Chondrocyte (in vitro differentiated cells): ENCODE measurements at regions not wholly inside any gene's neighbourhood (a gene's known extent, or its start where the extent isn't known, plus 50 kb on each side); places are given as distances from the start of the nearest gene placed in this dataset.

ENCODE experiments used
- DNase-seq: peaks from one replicate; pipeline ENCODE4 v3.0.0; 2021; ENCODE audit warnings: mixed read lengths, low spot score
- H3K27ac Mint-ChIP-seq: one replicate; pipeline ENCODE4 v1.8.0; 2021; ENCODE audit warnings: mild to moderate bottlenecking, moderate library complexity, mixed read lengths; ENCODE audit not compliant: unreplicated experiment
- H3K27me3 Mint-ChIP-seq: 2 replicates; pipeline ENCODE4 v1.8.0; 2021; ENCODE audit warnings: low read depth, mixed read lengths
- H3K36me3 Mint-ChIP-seq: 2 replicates; pipeline ENCODE4 v1.8.0; 2021; ENCODE audit warnings: low read depth, mixed read lengths
- H3K4me1 Mint-ChIP-seq: 2 replicates; pipeline ENCODE4 v1.8.0; 2021; ENCODE audit warnings: low read depth, mild to moderate bottlenecking, mixed read lengths
- H3K4me3 Mint-ChIP-seq: one replicate; pipeline ENCODE4 v1.8.0; 2021; ENCODE audit warnings: mild to moderate bottlenecking, moderate library complexity, mixed read lengths; ENCODE audit not compliant: unreplicated experiment
- H3K9me3 Mint-ChIP-seq: 2 replicates; pipeline ENCODE4 v1.8.0; 2021; ENCODE audit warnings: low read depth, mixed read lengths
- TF ChIP-seq, protein P1 (sequence below): fragments of 200-600 bp; sonication (generic); IDR thresholded peaks from 2 replicates; pipeline ENCODE4 v1.5.0; 2021; ENCODE audit warnings: antibody characterized with exemption, mild to moderate bottlenecking, moderate library complexity

DNA sequence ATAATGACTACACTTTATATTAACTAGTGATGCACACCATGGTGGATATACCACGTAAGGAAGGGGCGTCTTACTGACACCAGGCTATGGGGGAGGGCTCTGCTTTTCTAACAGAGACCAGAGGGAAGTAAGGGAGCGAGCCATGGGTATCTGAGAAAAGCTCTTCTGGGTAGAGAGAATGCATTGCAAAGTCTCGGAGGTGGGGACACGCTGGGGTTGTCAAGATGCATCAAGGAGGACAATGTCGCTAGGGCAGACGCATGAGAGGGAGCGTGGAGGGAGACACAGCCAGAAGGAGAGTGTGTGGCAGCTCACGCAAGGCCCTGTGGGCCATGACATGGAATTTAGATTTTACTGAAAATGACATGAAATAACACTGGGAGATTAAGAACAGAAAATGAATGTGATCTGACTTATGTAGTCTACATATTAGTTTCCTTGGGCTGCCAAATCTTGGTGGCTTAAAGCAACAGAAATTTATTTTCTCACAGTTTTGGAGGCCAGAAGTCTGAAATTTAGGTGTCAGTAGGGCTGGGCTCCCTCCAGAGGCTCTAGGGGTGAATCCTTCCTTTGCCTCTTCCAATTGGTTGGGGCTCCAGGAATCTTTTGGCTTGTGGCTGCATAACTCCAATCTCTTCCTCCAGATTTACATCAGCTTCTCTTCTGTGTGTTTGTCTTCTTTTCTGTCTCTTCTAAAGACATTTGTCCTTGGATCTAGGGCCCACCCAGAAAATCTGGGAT lies 352.2 kb downstream of the CYRIA start:
- Mint-ChIP-seq H3K4me1 (peaks cover 3% of the 10 kb centered on the region), H3K4me3 (no peak overlapping the region), H3K9me3 (no peaks in the 10 kb centered on the region), H3K27ac (no peak overlapping the region), H3K27me3 (peaks cover 9% of the 10 kb centered on the region), H3K36me3 (no peaks in the 10 kb centered on the region)
- DNase-seq: no peak
- TF ChIP-seq, protein P1, sequence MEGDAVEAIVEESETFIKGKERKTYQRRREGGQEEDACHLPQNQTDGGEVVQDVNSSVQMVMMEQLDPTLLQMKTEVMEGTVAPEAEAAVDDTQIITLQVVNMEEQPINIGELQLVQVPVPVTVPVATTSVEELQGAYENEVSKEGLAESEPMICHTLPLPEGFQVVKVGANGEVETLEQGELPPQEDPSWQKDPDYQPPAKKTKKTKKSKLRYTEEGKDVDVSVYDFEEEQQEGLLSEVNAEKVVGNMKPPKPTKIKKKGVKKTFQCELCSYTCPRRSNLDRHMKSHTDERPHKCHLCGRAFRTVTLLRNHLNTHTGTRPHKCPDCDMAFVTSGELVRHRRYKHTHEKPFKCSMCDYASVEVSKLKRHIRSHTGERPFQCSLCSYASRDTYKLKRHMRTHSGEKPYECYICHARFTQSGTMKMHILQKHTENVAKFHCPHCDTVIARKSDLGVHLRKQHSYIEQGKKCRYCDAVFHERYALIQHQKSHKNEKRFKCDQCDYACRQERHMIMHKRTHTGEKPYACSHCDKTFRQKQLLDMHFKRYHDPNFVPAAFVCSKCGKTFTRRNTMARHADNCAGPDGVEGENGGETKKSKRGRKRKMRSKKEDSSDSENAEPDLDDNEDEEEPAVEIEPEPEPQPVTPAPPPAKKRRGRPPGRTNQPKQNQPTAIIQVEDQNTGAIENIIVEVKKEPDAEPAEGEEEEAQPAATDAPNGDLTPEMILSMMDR: no peak

DNA sequence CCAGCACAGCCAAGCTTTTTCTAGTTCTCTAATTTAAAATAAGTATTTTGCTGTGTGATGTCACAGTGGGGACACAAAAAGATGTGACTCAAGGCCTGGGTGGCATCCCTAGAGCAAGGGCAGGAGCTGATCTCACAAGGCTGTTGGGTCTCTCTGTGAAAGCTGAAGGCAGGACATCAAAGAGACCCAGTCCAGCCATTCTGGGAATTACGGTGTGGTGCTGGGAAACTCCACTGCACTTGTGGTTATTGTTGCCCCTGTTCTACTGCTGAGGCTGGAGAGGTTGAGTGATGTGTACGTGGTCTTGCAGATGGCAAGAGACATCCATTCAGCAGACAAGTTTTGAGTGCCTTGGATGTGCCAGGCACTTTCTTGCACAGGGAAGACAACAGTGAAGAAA lies 352.9 kb downstream of the CYRIA start:
- Mint-ChIP-seq H3K27ac (no peak overlapping the region), H3K4me1 (no peaks in the 10 kb centered on the region), H3K36me3 (no peaks in the 10 kb centered on the region), H3K9me3 (no peaks in the 10 kb centered on the region), H3K4me3 (no peak overlapping the region), H3K27me3 (peaks cover 9% of the 10 kb centered on the region)
- DNase-seq: no peak
- TF ChIP-seq, protein P1: no peak

DNA sequence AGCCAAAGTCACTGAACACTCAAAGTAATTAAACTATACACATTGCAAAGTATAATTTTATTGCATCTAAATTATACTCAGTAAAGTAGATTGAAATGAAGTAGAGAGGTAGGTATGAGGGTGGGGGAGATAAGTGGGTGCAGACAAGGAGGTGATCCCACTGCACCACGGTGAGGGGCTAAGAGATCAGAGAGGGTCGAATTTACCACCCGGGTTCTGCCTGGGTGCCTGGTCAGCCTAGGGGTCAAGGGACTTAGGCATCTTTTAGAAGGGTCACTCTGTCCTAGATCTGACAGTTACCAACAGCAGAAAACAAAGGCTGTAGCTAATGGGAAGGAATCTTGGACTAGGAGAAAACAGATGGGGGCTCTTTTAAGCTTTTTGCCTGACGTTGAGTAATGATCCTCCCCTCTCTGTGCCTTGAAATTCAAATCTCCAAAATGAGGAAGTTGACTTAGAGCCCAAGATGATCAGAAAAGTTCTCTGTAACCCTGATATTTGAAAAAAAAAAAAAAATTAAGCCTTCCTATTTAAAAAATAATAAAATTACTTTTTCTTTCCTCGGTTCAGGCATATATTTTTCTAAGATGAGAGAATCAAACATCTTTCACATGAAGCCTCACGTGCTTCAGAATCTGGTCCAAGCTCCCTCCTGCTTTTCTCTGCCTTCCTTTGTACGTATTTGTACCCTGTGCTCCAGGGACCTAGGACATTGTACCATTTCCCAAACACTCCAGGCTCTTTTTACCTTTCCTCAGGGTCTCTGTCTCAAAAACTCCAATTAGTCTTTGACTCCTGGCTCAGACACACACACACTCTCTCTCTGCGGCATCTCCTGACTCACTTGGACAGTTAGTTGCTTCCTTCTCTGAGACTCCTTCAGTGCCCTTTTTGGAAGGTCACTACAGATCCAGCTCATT lies 353.9 kb downstream of the CYRIA start:
- TF ChIP-seq, protein P1: no peak
- Mint-ChIP-seq H3K4me3 (no peak overlapping the region), H3K27me3 (peaks cover 9% of the 10 kb centered on the region), H3K36me3 (no peaks in the 10 kb centered on the region), H3K9me3 (no peaks in the 10 kb centered on the region), H3K27ac (no peak overlapping the region), H3K4me1 (no peaks in the 10 kb centered on the region)
- no peak for DNase-seq

DNA sequence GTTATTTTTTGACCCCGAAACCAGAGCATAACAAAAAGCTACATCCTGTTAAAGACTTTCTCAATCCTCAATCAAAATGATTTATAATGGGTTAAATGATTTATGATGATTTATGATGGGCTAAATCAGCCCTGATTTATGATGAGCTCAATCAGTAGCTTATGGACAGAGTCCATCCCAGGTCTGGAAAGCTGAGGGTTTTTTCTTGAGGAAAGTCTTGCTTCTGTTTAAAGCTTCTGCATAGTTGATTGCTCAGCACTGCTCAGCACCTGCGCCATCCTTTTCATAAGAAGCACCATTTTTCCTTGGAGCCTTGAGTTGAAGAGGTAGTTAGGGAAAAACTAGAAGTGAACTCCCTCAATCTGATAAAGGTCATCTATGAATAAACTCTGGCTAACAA lies 356.8 kb downstream of the CYRIA start:
- Mint-ChIP-seq H3K27me3 (peaks cover 23% of the 10 kb centered on the region), H3K36me3 (no peaks in the 10 kb centered on the region), H3K4me3 (no peak overlapping the region), H3K9me3 (no peaks in the 10 kb centered on the region), H3K4me1 (no peaks in the 10 kb centered on the region), H3K27ac (no peak overlapping the region)
- TF ChIP-seq, protein P1: no peak
- no peak for DNase-seq

DNA sequence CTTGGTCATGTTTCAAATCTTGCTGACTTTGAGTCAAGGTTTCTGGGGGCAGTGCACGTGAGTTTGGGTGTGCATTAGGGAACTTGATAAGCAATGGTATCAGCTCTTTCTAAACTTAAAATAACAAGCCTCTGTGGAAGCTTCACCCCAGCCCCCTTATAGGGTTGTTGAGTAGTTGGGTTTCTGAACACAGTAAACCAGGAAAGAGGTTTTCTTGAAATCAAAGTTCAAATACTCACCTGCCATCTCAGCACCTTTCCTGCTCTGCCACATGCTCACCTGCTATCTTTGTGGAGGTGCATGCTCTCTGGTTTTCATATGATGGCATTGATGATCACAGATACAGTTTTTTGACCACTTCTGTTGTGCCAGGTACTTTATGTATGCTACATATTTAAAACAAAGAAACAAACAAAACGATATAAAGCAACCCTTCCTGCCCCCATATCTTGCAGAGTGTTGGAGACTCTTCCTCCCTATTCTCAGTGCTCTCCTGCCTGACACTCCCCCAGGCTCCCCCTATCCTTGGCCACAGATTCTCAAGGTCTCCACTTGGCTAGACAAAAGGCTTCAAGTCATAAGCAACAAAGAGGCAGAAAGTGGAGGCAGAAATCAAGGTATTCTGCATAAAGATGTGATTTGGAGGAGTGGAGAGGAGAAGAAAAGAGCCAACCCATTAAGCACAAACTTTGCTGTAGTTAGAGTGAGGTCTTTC lies 360.6 kb downstream of the CYRIA start:
- DNase-seq: no peak
- no peak overlapping the region for H3K4me3 Mint-ChIP-seq
- peaks cover 10% of the 10 kb centered on the region for H3K9me3 Mint-ChIP-seq
- peaks cover 8% of the 10 kb centered on the region for H3K4me1 Mint-ChIP-seq
- H3K27me3 Mint-ChIP-seq: peaks cover 29% of the 10 kb centered on the region
- H3K36me3 Mint-ChIP-seq: no peaks in the 10 kb centered on the region
- no peak overlapping the region for H3K27ac Mint-ChIP-seq
- TF ChIP-seq, protein P1: no peak
